ENCODE measurements at regions not wholly inside any gene's neighbourhood (a gene's known extent, or its start where the extent isn't known, plus 50 kb on each side); places are given as distances from the start of the nearest gene placed in this dataset.

DNA sequence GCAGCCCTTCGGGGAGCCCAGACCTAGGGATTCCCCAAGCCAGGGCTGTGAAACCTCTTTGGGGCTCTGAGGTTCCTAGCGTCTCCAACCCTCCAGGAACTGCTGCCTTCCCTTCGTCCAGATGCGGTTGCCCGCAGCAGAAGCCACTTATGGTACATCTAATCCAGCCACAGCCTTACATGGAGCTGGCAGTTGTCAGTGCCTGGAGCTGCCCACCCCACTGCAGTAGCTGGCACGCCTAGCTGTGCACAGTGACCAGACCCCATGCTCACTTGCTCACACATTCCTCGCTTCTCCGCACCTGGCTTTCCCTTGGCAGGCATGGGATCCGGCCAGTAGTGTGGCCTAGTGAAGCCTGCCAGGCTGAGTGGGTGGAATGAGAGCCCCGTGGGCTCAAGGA lies 547.6 kb downstream of the TBC1D32 start:
- Histone ChIP-seq H3K4me3 (ENCODE audit: low read depth, low read length, poor library complexity, severe bottlenecking) (no peak overlapping the region), H3K4me1 (ENCODE audit: insufficient read depth, low read length, poor library complexity, severe bottlenecking) (no peaks in the 10 kb centered on the region), H3K27me3 (replicated peaks; ENCODE audit: insufficient read depth, low read depth, low read length, poor library complexity) (no peaks in the 10 kb centered on the region), H3K27ac (ENCODE audit: low read depth, low read length, poor library complexity, severe bottlenecking) (no peak overlapping the region), H3K36me3 (ENCODE audit: insufficient read depth, low read length, poor library complexity, severe bottlenecking) (no peaks in the 10 kb centered on the region), H3K9me3 (ENCODE audit: low read depth, low read length, poor library complexity, severe bottlenecking) (no peaks in the 10 kb centered on the region)
- CTCF ChIA-PET = no interaction called here
- POLR2A ChIA-PET (ENCODE audit: low non-redundant PET) = no interaction called here
- intact Hi-C loops (cut with micrococcal nuclease; ENCODE audit: unreplicated experiment) = no loop called here
- TF ChIP-seq, protein P1, sequence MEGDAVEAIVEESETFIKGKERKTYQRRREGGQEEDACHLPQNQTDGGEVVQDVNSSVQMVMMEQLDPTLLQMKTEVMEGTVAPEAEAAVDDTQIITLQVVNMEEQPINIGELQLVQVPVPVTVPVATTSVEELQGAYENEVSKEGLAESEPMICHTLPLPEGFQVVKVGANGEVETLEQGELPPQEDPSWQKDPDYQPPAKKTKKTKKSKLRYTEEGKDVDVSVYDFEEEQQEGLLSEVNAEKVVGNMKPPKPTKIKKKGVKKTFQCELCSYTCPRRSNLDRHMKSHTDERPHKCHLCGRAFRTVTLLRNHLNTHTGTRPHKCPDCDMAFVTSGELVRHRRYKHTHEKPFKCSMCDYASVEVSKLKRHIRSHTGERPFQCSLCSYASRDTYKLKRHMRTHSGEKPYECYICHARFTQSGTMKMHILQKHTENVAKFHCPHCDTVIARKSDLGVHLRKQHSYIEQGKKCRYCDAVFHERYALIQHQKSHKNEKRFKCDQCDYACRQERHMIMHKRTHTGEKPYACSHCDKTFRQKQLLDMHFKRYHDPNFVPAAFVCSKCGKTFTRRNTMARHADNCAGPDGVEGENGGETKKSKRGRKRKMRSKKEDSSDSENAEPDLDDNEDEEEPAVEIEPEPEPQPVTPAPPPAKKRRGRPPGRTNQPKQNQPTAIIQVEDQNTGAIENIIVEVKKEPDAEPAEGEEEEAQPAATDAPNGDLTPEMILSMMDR (conservative IDR thresholded peaks at IDR 0.05; ENCODE audit: low read depth, low read length) = no peak
- no peak for TF ChIP-seq EZH2 (IDR thresholded peaks at IDR 0.05; ENCODE audit: borderline replicate concordance, low read depth, low read length, poor library complexity, severe bottlenecking)
- DNase-seq (ENCODE audit: low spot score) = no peak
- BruUV-seq (replicated peaks) = no TSS peak

DNA sequence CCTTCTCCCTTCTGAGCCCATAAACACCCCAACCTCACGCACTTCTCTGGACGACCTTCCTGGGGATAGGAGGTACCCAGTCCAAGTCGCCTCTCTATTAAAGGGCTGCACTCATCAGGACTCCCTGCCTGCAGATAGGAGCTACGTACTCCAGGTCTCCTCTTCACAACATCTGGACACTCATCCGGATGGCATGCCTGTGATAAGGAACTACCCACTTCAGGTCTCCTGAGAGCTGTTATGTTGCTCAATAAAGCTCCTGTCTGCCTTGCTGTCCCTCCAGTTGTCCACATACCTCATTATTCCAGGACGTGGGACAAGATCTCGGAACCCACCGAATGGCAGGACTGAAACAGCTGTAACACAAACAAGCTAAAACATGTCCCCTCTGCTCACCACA lies 548.0 kb downstream of the TBC1D32 start:
- Histone ChIP-seq H3K9me3 (ENCODE audit: low read depth, low read length, poor library complexity, severe bottlenecking) (no peaks in the 10 kb centered on the region), H3K4me1 (ENCODE audit: insufficient read depth, low read length, poor library complexity, severe bottlenecking) (no peaks in the 10 kb centered on the region), H3K27ac (ENCODE audit: low read depth, low read length, poor library complexity, severe bottlenecking) (no peak overlapping the region), H3K4me3 (ENCODE audit: low read depth, low read length, poor library complexity, severe bottlenecking) (no peak overlapping the region), H3K36me3 (ENCODE audit: insufficient read depth, low read length, poor library complexity, severe bottlenecking) (no peaks in the 10 kb centered on the region), H3K27me3 (replicated peaks; ENCODE audit: insufficient read depth, low read depth, low read length, poor library complexity) (no peaks in the 10 kb centered on the region)
- intact Hi-C loops (cut with micrococcal nuclease; ENCODE audit: unreplicated experiment) = no loop called here
- CTCF ChIA-PET = no interaction called here
- no TSS peak for BruUV-seq (replicated peaks)
- POLR2A ChIA-PET (ENCODE audit: low non-redundant PET) = no interaction called here
- no peak for DNase-seq (ENCODE audit: low spot score)
- TF ChIP-seq, protein P1 (conservative IDR thresholded peaks at IDR 0.05; ENCODE audit: low read depth, low read length) = no peak
- TF ChIP-seq EZH2 (IDR thresholded peaks at IDR 0.05; ENCODE audit: borderline replicate concordance, low read depth, low read length, poor library complexity, severe bottlenecking) = no peak

DNA sequence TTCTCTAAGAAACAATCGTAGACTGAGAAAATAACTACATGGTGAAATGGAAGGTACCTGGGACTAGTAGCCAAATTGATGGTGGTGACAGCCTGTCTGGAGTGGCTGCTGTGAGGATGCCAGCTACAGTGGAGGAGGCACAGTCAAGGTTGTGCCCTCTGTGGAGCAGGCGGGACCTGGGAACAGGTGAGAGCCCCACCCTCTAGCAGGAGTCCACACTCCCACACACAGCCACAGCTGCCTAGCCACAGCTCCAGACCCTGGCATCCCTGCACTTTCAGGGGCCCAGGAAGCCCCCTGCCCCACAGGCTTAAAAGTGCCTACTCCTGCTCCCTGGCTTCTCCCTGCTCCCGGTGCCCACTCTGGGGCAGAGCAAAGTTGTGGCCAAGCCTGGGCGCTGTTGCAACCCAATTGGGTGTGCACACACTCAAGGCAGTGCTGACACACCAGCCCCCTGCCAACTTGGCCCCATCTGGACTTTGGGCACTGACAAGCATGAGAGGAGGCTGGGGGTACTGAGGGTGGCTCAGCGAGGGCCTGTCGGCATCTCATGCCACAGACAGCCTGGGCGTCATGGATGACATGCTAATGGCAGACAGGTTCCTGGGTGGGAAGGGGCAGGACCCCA lies 548.7 kb downstream of the TBC1D32 start:
- DNase-seq (ENCODE audit: low spot score) = no peak
- H3K4me1 ChIP-seq (ENCODE audit: insufficient read depth, low read length, poor library complexity, severe bottlenecking) = no peaks in the 10 kb centered on the region
- POLR2A ChIA-PET (ENCODE audit: low non-redundant PET) = no interaction called here
- no peak overlapping the region for H3K27ac ChIP-seq (ENCODE audit: low read depth, low read length, poor library complexity, severe bottlenecking)
- BruUV-seq (replicated peaks) = no TSS peak
- CTCF ChIA-PET = no interaction called here
- H3K36me3 ChIP-seq (ENCODE audit: insufficient read depth, low read length, poor library complexity, severe bottlenecking) = no peaks in the 10 kb centered on the region
- peaks cover 3% of the 10 kb centered on the region for H3K9me3 ChIP-seq (ENCODE audit: low read depth, low read length, poor library complexity, severe bottlenecking)
- intact Hi-C loops (cut with micrococcal nuclease; ENCODE audit: unreplicated experiment) = no loop called here
- no peak for TF ChIP-seq EZH2 (IDR thresholded peaks at IDR 0.05; ENCODE audit: borderline replicate concordance, low read depth, low read length, poor library complexity, severe bottlenecking)
- TF ChIP-seq, protein P1 (conservative IDR thresholded peaks at IDR 0.05; ENCODE audit: low read depth, low read length) = no peak
- no peaks in the 10 kb centered on the region for H3K27me3 ChIP-seq (replicated peaks; ENCODE audit: insufficient read depth, low read depth, low read length, poor library complexity)
- H3K4me3 ChIP-seq (ENCODE audit: low read depth, low read length, poor library complexity, severe bottlenecking) = no peak overlapping the region
